Spleen (tissue), 11 donors: ENCODE measurements at regions not wholly inside any gene's neighbourhood (a gene's known extent, or its start where the extent isn't known, plus 50 kb on each side); places are given as distances from the start of the nearest gene placed in this dataset.

Experiments used
- DNase-seq: peaks from one replicate; pipeline ENCODE4 v3.0.0-alpha.2; 2020
- H3K27ac ChIP-seq, 8 donors: fragments of 200-600 bp; sonication (generic) in 7 of 8; 1 replicate in 4 of 8; 2 replicates in 4 of 8; pipeline versions ENCODE4 v1.5.0 to v1.8.0; 2016 to 2021; ENCODE audit warnings: inconsistent platforms in 4 of 8, mild to moderate bottlenecking in 4 of 8, moderate library complexity in 1 of 8
- H3K27me3 ChIP-seq, 7 donors: fragments of 200-600 bp; sonication (generic) in 6 of 7; replicated peaks in 1 of 7; 1 replicate in 4 of 7; 2 replicates in 3 of 7; pipeline versions ENCODE4 v1.5.0 to v1.8.0; 2016 to 2021; ENCODE audit warnings: inconsistent platforms in 3 of 7, mild to moderate bottlenecking in 1 of 7
- H3K36me3 ChIP-seq, 6 donors: fragments of 200-600 bp; sonication (generic) in 5 of 6; 1 replicate in 4 of 6; 2 replicates in 2 of 6; pipeline versions ENCODE4 v1.5.0 to v1.8.0; 2016 to 2021; ENCODE audit warnings: inconsistent platforms in 2 of 6
- H3K4me1 ChIP-seq, 6 donors: fragments of 200-600 bp; sonication (generic) in 5 of 6; 1 replicate in 3 of 6; 2 replicates in 3 of 6; pipeline versions ENCODE4 v1.5.0 to v1.8.0; 2016 to 2021; ENCODE audit warnings: inconsistent platforms in 3 of 6
- H3K4me3 ChIP-seq, 8 donors: fragments of 200-600 bp; sonication (generic) in 7 of 8; 1 replicate in 4 of 8; 2 replicates in 4 of 8; pipeline versions ENCODE4 v1.5.0 to v1.8.0; 2016 to 2021; ENCODE audit warnings: inconsistent platforms in 4 of 8, mild to moderate bottlenecking in 4 of 8, moderate library complexity in 2 of 8
- H3K9me3 ChIP-seq, 8 donors: fragments of 200-600 bp; sonication (generic) in 7 of 8; 1 replicate in 4 of 8; 2 replicates in 4 of 8; pipeline versions ENCODE4 v1.5.0 to v1.8.0; 2016 to 2021; ENCODE audit warnings: inconsistent platforms in 4 of 8
- CTCF ChIP-seq, 11 experiments: fragments of 200-600 bp in 7 of 11; fragments of 450-650 bp in 4 of 11; sonication (generic) in 4 of 11; IDR thresholded peaks in 8 of 11; conservative IDR thresholded peaks in 3 of 11; 1 replicate in 7 of 11; 2 replicates in 4 of 11; pipeline versions ENCODE4 v1.4.0 to v1.8.0; 2016 to 2021; ENCODE audit warnings: antibody characterized with exemption in 11 of 11, inconsistent platforms in 4 of 11, mild to moderate bottlenecking in 1 of 11
- POLR2A ChIP-seq, 3 donors: fragments of 450-650 bp; IDR thresholded peaks; one replicate each; pipeline ENCODE4 v1.5.1; 2017; ENCODE audit warnings: antibody characterized with exemption in 3 of 3, mild to moderate bottlenecking in 1 of 3
- POLR2AphosphoS5 ChIP-seq, 3 donors: sonication (generic); formaldehyde crosslinking; IDR thresholded peaks; one replicate each; pipeline ENCODE4 v1.5.1; 2017; ENCODE audit warnings: antibody characterized with exemption in 3 of 3
- WGBS, 5 donors: extraction: QIAGEN DNeasy Blood & Tissue Kit in 3 of 5; methylation state at CpG; one replicate each; pipeline versions ENCODE4 v1.1.5 to v1.1.7; 2013 to 2018; 5-methylcytosine and 5-hydroxymethylcytosine counted together
- intact Hi-C: fragments of 100-400 bp; cut with DNase I; formaldehyde crosslinking; loops from one replicate; pipeline ENCODE4 v1.15.0; 2023; ENCODE audit warnings: low total_unique reads
- donor health status: healthy with polysubstance abuse.
- donor health status: DM: no; HTN: no; CAD: no; lungs with moderate emphysema.
- donor health status: DM: no; HTN: no; CAD: no.
- donor health status: Bipolar disorder and iron deficiency.
- donor health status: healthy.
- donor health status: DM: no; HTN: no; CAD: no.
- donor health status: DM: yes; HTN: yes; CAD: no.

GRCh38 chr7:69412331-69413146, 185.7 kb upstream of the AUTS2 start:
- TF ChIP-seq CTCF (IDR thresholded peaks at IDR 0.05 in 8 of 11, conservative IDR thresholded peaks at IDR 0.05 in 3 of 11) (no peak), POLR2A (IDR thresholded peaks at IDR 0.05) (no peak), POLR2AphosphoS5 (IDR thresholded peaks at IDR 0.05) (no peak)
- Histone ChIP-seq H3K4me1 (no peaks in the 10 kb centered on the region), H3K36me3 (no peaks in the 10 kb centered on the region), H3K27ac (no peak overlapping the region), H3K4me3 (no peak overlapping the region), H3K9me3 (peaks cover 0 to 18% (median 4%) of the 10 kb centered on the region in 8 donors), H3K27me3 (peaks cover 0 to 4% (median 0%) of the 10 kb centered on the region in 7 donors)
- peak; percentile 55 for DNase-seq
- intact Hi-C loops: no loop called here
- WGBS, 5 donors: 23 to 33% (median 25%) methylated on average over 9 of the region's 9 CpGs

DNA sequence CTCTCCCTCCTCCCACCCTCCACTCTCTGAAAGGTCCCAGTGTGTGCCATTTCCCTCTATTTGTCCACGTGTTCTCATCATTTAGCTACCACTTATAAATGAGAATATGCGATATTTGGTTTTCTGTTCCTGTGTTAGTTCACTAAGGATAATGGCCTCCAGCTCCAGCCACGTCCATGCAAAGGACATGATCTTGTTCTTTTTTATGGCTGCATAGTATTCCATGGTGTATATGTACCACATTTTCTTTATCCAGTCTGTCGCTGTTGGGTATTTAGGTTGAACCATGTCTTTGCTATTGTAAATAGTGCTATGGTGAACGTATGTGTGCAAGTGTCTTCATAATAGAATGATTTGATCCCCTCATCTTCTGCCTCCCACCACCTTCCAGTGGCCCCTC, 183.7 kb upstream of the AUTS2 start:
- WGBS, 5 donors: 86 to 96% (median 88%) methylated on average over 5 of the region's 5 CpGs
- TF ChIP-seq POLR2A (IDR thresholded peaks at IDR 0.05) (no peak), POLR2AphosphoS5 (IDR thresholded peaks at IDR 0.05) (no peak), CTCF (IDR thresholded peaks at IDR 0.05 in 8 of 11, conservative IDR thresholded peaks at IDR 0.05 in 3 of 11) (no peak)
- intact Hi-C loops: no loop called here

GRCh38 chr7:69418869-69419670, 179.2 kb upstream of the AUTS2 start:
- DNase-seq: no peak
- Histone ChIP-seq H3K4me3 (no peak overlapping the region), H3K27me3 (peaks cover 0 to 2% (median 0%) of the 10 kb centered on the region in 7 donors), H3K36me3 (no peaks in the 10 kb centered on the region), H3K27ac (no peak overlapping the region), H3K9me3 (peaks cover 0 to 26% (median 4%) of the 10 kb centered on the region in 8 donors), H3K4me1 (peaks cover 0 to 3% (median 0%) of the 10 kb centered on the region in 6 donors)
- 63 to 80% (median 75%) methylated on average over 7 of the region's 7 CpGs for WGBS, 5 donors
- intact Hi-C loops: no loop called here
- TF ChIP-seq POLR2AphosphoS5 (IDR thresholded peaks at IDR 0.05): no peak
- TF ChIP-seq CTCF (IDR thresholded peaks at IDR 0.05 in 8 of 11, conservative IDR thresholded peaks at IDR 0.05 in 3 of 11): no peak
- no peak for TF ChIP-seq POLR2A (IDR thresholded peaks at IDR 0.05)

More for the DNA sequence above, 183.7 kb upstream of the AUTS2 start:
- Histone ChIP-seq H3K4me3 (no peak overlapping the region), H3K27me3 (peaks cover 0 to 4% (median 0%) of the 10 kb centered on the region in 7 donors), H3K36me3 (no peaks in the 10 kb centered on the region), H3K9me3 (peaks cover 0 to 26% (median 4%) of the 10 kb centered on the region in 8 donors), H3K27ac (no peak overlapping the region), H3K4me1 (no peaks in the 10 kb centered on the region)
- no peak for DNase-seq

DNA sequence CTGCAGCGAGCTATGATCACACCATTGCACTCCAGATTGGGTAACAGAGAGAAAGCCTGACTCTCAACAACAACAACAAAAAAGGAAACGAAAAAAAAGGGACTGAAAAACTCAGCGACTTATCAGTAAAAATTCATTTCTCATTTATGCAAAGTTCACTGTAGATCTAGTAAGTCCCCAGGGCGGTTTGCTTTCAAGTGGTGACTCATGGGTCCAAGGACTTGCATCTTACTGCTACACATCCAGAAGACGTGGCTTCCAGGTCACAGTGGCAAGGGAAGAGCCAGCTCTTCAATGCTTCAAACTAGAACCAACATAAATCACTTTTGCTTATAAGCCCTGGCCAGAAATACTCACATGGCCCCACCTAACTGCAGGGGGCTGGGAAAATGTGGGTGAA, 178.3 kb upstream of the AUTS2 start:
- Histone ChIP-seq H3K4me3 (no peak overlapping the region), H3K27me3 (no peaks in the 10 kb centered on the region), H3K9me3 (peaks cover 0 to 19% (median under 1%) of the 10 kb centered on the region in 8 donors), H3K4me1 (peaks cover 0 to 3% (median 0%) of the 10 kb centered on the region in 6 donors), H3K36me3 (no peaks in the 10 kb centered on the region), H3K27ac (no peak overlapping the region)
- intact Hi-C loops: no loop called here
- WGBS, 5 donors: 60 to 71% (median 61%) methylated on average over 5 of the region's 5 CpGs
- TF ChIP-seq POLR2AphosphoS5 (IDR thresholded peaks at IDR 0.05): no peak
- TF ChIP-seq CTCF (IDR thresholded peaks at IDR 0.05 in 8 of 11, conservative IDR thresholded peaks at IDR 0.05 in 3 of 11): no peak
- no peak for DNase-seq
